ENCODE measurements at regions not wholly inside any gene's neighbourhood (a gene's known extent, or its start where the extent isn't known, plus 50 kb on each side); places are given as distances from the start of the nearest gene placed in this dataset.
A peak's percentile ranks its signal among the peaks of the same experiment; 100 is the strongest.
"Not testable (repeated sequence)": the region's sequence is repeated elsewhere in the genome, so short reads cannot be mapped to it uniquely, and the experiment has no call there.

- no peak for DNase-seq
- ATAC-seq, result no peak
- intact Hi-C loops (cut with DNase I), result no loop called here
- H3K9me3 ChIP-seq, result no peaks in the 10 kb centered on the region
- peak overlapping the region; percentile 21 for H3K27ac ChIP-seq
- no peaks in the 10 kb centered on the region for H3K36me3 ChIP-seq
- H3K4me3 ChIP-seq, result no peak overlapping the region
- H3K4me1 ChIP-seq, result peaks cover 20% of the 10 kb centered on the region
- no peak for TF ChIP-seq CTCF (IDR thresholded peaks at IDR 0.05)
- H3K27me3 ChIP-seq, result no peaks in the 10 kb centered on the region
These were observed 239.9 kb upstream of the IRF2BP2 start for GRCh38 chr1:234849832-234850231.

- Histone ChIP-seq H3K9me3 (no peaks in the 10 kb centered on the region), H3K27me3 (no peaks in the 10 kb centered on the region), H3K36me3 (no peaks in the 10 kb centered on the region), H3K27ac (peak overlapping the region; percentile 21), H3K4me3 (no peak overlapping the region), H3K4me1 (peaks cover 27% of the 10 kb centered on the region)
- no peak for DNase-seq
- TF ChIP-seq CTCF (IDR thresholded peaks at IDR 0.05), result no peak
- ATAC-seq, result peak; percentile 69
- intact Hi-C loops (cut with DNase I), result no loop called here
These were observed 239.1 kb upstream of the IRF2BP2 start for GRCh38 chr1:234848972-234849649.

GRCh38 chr1:234846813-234847212 lies 236.8 kb upstream of the IRF2BP2 start:
- H3K36me3 ChIP-seq; H3K9me3 ChIP-seq; DNase-seq; H3K4me3 ChIP-seq; intact Hi-C loops (cut with DNase I); ATAC-seq; H3K27ac ChIP-seq; H3K27me3 ChIP-seq: not testable (repeated sequence)
- H3K4me1 ChIP-seq, result peaks cover 40% of the 10 kb centered on the region

GRCh38 chr1:234845836-234846235 lies 235.9 kb upstream of the IRF2BP2 start:
- intact Hi-C loops (cut with DNase I), result no loop called here
- DNase-seq (no peak), ATAC-seq (no peak)
- no peak overlapping the region for H3K27ac ChIP-seq
- H3K4me1 ChIP-seq, result peaks cover 36% of the 10 kb centered on the region
- no peak overlapping the region for H3K4me3 ChIP-seq
- no peak for TF ChIP-seq CTCF (IDR thresholded peaks at IDR 0.05)
- H3K36me3 ChIP-seq, result no peaks in the 10 kb centered on the region
- no peaks in the 10 kb centered on the region for H3K9me3 ChIP-seq
- no peaks in the 10 kb centered on the region for H3K27me3 ChIP-seq

GRCh38 chr1:234845097-234845660 lies 235.2 kb upstream of the IRF2BP2 start:
- Histone ChIP-seq H3K27ac (no peak overlapping the region), H3K4me3 (no peak overlapping the region), H3K4me1 (peaks cover 36% of the 10 kb centered on the region), H3K36me3 (no peaks in the 10 kb centered on the region), H3K9me3 (no peaks in the 10 kb centered on the region), H3K27me3 (no peaks in the 10 kb centered on the region)
- DNase-seq (no peak), ATAC-seq (peak; percentile 5)
- TF ChIP-seq CTCF (IDR thresholded peaks at IDR 0.05), result no peak
- intact Hi-C loops (cut with DNase I), result no loop called here

- no peak for DNase-seq
- no peak for ATAC-seq
- H3K4me3 ChIP-seq, result no peak overlapping the region
- H3K36me3 ChIP-seq, result no peaks in the 10 kb centered on the region
- peaks cover 34% of the 10 kb centered on the region for H3K4me1 ChIP-seq
- intact Hi-C loops (cut with DNase I), result no loop called here
- H3K27ac ChIP-seq, result no peak overlapping the region
- no peaks in the 10 kb centered on the region for H3K27me3 ChIP-seq
- no peak for TF ChIP-seq CTCF (IDR thresholded peaks at IDR 0.05)
- H3K9me3 ChIP-seq, result no peaks in the 10 kb centered on the region
These were observed 234.6 kb upstream of the IRF2BP2 start for GRCh38 chr1:234844479-234845031.
